ENCODE measurements at regions not wholly inside any gene's neighbourhood (a gene's known extent, or its start where the extent isn't known, plus 50 kb on each side); places are given as distances from the start of the nearest gene placed in this dataset.

DNA sequence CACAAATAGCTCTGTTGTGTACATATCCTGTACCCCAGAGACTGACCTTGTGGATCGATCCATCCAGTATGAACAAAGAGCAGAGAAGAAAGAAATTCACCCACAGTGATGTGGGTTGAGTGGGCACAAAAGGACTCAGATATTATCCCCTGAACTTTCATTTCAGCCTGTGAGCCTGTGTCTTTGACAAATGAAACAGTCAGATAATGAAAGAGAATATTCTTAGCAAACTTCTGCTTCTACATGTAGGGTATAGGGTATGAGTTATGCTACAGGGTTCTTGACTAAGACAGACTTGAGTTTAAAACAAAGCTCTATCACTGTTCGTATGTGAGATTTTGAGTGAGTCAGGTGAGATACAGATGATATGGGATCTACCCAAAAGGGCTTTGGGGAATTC, 359.7 kb downstream of the MAFB start:
- TF ChIP-seq, protein P1, sequence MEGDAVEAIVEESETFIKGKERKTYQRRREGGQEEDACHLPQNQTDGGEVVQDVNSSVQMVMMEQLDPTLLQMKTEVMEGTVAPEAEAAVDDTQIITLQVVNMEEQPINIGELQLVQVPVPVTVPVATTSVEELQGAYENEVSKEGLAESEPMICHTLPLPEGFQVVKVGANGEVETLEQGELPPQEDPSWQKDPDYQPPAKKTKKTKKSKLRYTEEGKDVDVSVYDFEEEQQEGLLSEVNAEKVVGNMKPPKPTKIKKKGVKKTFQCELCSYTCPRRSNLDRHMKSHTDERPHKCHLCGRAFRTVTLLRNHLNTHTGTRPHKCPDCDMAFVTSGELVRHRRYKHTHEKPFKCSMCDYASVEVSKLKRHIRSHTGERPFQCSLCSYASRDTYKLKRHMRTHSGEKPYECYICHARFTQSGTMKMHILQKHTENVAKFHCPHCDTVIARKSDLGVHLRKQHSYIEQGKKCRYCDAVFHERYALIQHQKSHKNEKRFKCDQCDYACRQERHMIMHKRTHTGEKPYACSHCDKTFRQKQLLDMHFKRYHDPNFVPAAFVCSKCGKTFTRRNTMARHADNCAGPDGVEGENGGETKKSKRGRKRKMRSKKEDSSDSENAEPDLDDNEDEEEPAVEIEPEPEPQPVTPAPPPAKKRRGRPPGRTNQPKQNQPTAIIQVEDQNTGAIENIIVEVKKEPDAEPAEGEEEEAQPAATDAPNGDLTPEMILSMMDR (IDR thresholded peaks at IDR 0.05; ENCODE audit: poor library complexity) = no peak
- TF ChIP-seq EZH2 (IDR thresholded peaks at IDR 0.05; ENCODE audit: borderline replicate concordance) = no peak
